Posterior vena cava (tissue), 2 donors: ENCODE measurements at regions not wholly inside any gene's neighbourhood (a gene's known extent, or its start where the extent isn't known, plus 50 kb on each side); places are given as distances from the start of the nearest gene placed in this dataset.

ENCODE experiments used
- DNase-seq: peaks from one replicate; pipeline ENCODE4 v3.0.0-alpha.2; 2020; ENCODE audit warnings: low spot score
- intact Hi-C, 2 donors: fragments of 100-400 bp; cut with DNase I; formaldehyde crosslinking; loops; one replicate each; pipeline versions ENCODE4 v1.14.1 to v1.14.2; 2022 to 2023
- donor health status: DM: yes; HTN: yes; CAD: no.
- donor health status: DM: yes; HTN: yes; CAD: no.

GRCh38 chr1:81032374-81032773 is 768.4 kb upstream of the ADGRL2 start:
- no peak for DNase-seq
- intact Hi-C loops: no loop called here

GRCh38 chr1:81030441-81030840 is 770.3 kb upstream of the ADGRL2 start:
- no peak for DNase-seq

GRCh38 chr1:81029266-81029665 is 771.5 kb upstream of the ADGRL2 start:
- no peak for DNase-seq
- intact Hi-C loops: no loop called here

More at GRCh38 chr1:81030441-81030840, 770.3 kb upstream of the ADGRL2 start:
- intact Hi-C loops: no loop called here

GRCh38 chr1:81023187-81023724 is 777.5 kb upstream of the ADGRL2 start:
- DNase-seq: no peak
- intact Hi-C loops: no loop called here

- intact Hi-C loops: no loop called here
- DNase-seq: no peak
These were observed 779.6 kb upstream of the ADGRL2 start for GRCh38 chr1:81021134-81021533.

- intact Hi-C loops: no loop called here
- no peak for DNase-seq
These were observed 780.2 kb upstream of the ADGRL2 start for GRCh38 chr1:81020506-81020905.

GRCh38 chr1:81010126-81010525 is 790.6 kb upstream of the ADGRL2 start:
- no peak for DNase-seq
- intact Hi-C loops: no loop called here

- DNase-seq: no peak
- intact Hi-C loops: no loop called here
These were observed 792.4 kb upstream of the ADGRL2 start for GRCh38 chr1:81008293-81008692.

- no peak for DNase-seq
- intact Hi-C loops: no loop called here
These were observed 793.7 kb upstream of the ADGRL2 start for GRCh38 chr1:81007024-81007423.

GRCh38 chr1:81006502-81006901 is 794.2 kb upstream of the ADGRL2 start:
- intact Hi-C loops: no loop called here
- no peak for DNase-seq

- DNase-seq: no peak
- intact Hi-C loops: no loop called here
These were observed 796.7 kb upstream of the ADGRL2 start for GRCh38 chr1:81004011-81004410.

- DNase-seq: no peak
- intact Hi-C loops: no loop called here
These were observed 805.8 kb upstream of the ADGRL2 start for GRCh38 chr1:80994934-80995333.

- no peak for DNase-seq
- intact Hi-C loops: no loop called here
These were observed 806.7 kb upstream of the ADGRL2 start for GRCh38 chr1:80994038-80994437.

GRCh38 chr1:80993154-80993980 is 807.4 kb upstream of the ADGRL2 start:
- no peak for DNase-seq
- intact Hi-C loops: no loop called here

GRCh38 chr1:80989455-80989854 is 811.3 kb upstream of the ADGRL2 start:
- DNase-seq: no peak
- intact Hi-C loops: no loop called here

- DNase-seq: no peak
- intact Hi-C loops: no loop called here
These were observed 811.8 kb upstream of the ADGRL2 start for GRCh38 chr1:80988926-80989325.

- no peak for DNase-seq
- intact Hi-C loops: no loop called here
These were observed 812.9 kb upstream of the ADGRL2 start for GRCh38 chr1:80987824-80988223.

- no peak for DNase-seq
- intact Hi-C loops: no loop called here
These were observed 813.6 kb upstream of the ADGRL2 start for GRCh38 chr1:80987106-80987505.

- intact Hi-C loops: no loop called here
- DNase-seq: no peak
These were observed 817.9 kb upstream of the ADGRL2 start for GRCh38 chr1:80982831-80983230.

GRCh38 chr1:80973101-80973500 is 827.6 kb upstream of the ADGRL2 start:
- no peak for DNase-seq
- intact Hi-C loops: no loop called here

- intact Hi-C loops: no loop called here
These were observed 834.5 kb upstream of the ADGRL2 start for GRCh38 chr1:80966266-80966665.

More at GRCh38 chr1:80966266-80966665, 834.5 kb upstream of the ADGRL2 start:
- DNase-seq: no peak
